ENCODE measurements at regions not wholly inside any gene's neighbourhood (a gene's known extent, or its start where the extent isn't known, plus 50 kb on each side); places are given as distances from the start of the nearest gene placed in this dataset.

DNA sequence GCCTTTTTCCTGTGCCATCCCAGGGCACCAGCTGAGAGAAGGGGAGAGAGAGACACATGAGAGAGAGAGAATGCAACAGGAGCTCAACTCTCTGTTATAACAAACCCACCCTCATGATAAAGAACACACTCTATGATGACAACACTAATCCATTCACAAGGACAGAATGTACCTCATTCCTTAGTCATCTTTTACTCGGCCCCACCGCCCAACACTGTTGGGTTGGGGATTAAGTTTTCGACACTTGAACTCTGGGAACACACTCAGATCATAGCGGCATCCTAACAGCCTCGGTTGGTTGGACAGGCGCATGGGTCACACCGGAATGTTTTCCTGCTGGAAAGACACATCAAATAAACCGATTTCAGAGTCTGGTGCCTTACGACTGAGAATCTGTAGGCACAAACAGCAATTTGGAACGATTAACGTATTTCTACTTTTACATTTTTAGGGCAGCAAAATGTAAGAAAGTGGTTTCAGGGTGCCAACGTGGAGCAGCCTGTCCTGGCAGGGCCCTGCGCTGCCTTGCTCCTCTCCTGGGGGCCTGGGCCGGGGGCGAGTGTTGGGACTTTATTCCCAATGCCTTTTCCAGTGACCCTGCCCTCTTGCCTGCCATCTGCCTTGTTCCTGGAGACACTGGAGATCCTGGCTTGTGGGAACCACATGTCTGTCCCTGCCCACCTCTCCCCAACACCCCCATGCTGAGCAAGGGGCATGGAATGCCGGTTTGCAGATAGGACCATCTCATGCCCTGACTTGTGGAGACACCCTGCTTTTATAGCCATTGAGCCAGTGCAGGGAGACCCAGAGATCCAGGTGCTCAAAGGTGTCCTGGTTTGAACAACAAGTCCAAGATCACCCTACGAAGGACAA lies 287.0 kb downstream of the TCERG1L start:
- TF ChIP-seq POLR2A (IDR thresholded peaks at IDR 0.05; ENCODE audit: low read length) (no peak), NFE2L2 (conservative IDR thresholded peaks at IDR 0.05; ENCODE audit: low read length) (no peak), RAD21 (conservative IDR thresholded peaks at IDR 0.05 in 1 of 2, IDR thresholded peaks at IDR 0.05 in 1 of 2) (no peak), NR3C1 (IDR thresholded peaks at IDR 0.05) (no peak), MYC (IDR thresholded peaks at IDR 0.05; ENCODE audit: borderline replicate concordance, low read length) (no peak), SMC3 (IDR thresholded peaks at IDR 0.05) (no peak), MAFK (IDR thresholded peaks at IDR 0.05; ENCODE audit: partially characterized antibody) (no peak), CBX8 (IDR thresholded peaks at IDR 0.05) (no peak), EP300 (IDR thresholded peaks at IDR 0.05) (no peak), RFX5 (IDR thresholded peaks at IDR 0.05) (no peak), RNF2 (IDR thresholded peaks at IDR 0.05; ENCODE audit: borderline replicate concordance, low read depth) (no peak), ZFP36 (IDR thresholded peaks at IDR 0.05; ENCODE audit: borderline replicate concordance, partially characterized antibody) (no peak)
- TF ChIP-seq, protein P1, sequence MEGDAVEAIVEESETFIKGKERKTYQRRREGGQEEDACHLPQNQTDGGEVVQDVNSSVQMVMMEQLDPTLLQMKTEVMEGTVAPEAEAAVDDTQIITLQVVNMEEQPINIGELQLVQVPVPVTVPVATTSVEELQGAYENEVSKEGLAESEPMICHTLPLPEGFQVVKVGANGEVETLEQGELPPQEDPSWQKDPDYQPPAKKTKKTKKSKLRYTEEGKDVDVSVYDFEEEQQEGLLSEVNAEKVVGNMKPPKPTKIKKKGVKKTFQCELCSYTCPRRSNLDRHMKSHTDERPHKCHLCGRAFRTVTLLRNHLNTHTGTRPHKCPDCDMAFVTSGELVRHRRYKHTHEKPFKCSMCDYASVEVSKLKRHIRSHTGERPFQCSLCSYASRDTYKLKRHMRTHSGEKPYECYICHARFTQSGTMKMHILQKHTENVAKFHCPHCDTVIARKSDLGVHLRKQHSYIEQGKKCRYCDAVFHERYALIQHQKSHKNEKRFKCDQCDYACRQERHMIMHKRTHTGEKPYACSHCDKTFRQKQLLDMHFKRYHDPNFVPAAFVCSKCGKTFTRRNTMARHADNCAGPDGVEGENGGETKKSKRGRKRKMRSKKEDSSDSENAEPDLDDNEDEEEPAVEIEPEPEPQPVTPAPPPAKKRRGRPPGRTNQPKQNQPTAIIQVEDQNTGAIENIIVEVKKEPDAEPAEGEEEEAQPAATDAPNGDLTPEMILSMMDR (IDR thresholded peaks at IDR 0.05): no peak

Measured in A549 (cell line).